PC-3 (cell line): ENCODE measurements at regions not wholly inside any gene's neighbourhood (a gene's known extent, or its start where the extent isn't known, plus 50 kb on each side); places are given as distances from the start of the nearest gene placed in this dataset.

ENCODE experiments used
- EZH2 ChIP-seq: fragments of 300-600 bp; sonication (generic); IDR thresholded peaks from one replicate; pipeline ENCODE4 v1.6.1; 2017; ENCODE audit warnings: antibody characterized with exemption, mild to moderate bottlenecking, low read length; ENCODE audit not compliant: unreplicated experiment
- TF ChIP-seq, protein P1 (sequence below): fragments of 300-600 bp; sonication (generic); conservative IDR thresholded peaks from 2 replicates; pipeline ENCODE4 v1.5.1; 2017; ENCODE audit warnings: antibody characterized with exemption, low read depth, mild to moderate bottlenecking, low read length

- TF ChIP-seq EZH2, result no peak
- TF ChIP-seq, protein P1, sequence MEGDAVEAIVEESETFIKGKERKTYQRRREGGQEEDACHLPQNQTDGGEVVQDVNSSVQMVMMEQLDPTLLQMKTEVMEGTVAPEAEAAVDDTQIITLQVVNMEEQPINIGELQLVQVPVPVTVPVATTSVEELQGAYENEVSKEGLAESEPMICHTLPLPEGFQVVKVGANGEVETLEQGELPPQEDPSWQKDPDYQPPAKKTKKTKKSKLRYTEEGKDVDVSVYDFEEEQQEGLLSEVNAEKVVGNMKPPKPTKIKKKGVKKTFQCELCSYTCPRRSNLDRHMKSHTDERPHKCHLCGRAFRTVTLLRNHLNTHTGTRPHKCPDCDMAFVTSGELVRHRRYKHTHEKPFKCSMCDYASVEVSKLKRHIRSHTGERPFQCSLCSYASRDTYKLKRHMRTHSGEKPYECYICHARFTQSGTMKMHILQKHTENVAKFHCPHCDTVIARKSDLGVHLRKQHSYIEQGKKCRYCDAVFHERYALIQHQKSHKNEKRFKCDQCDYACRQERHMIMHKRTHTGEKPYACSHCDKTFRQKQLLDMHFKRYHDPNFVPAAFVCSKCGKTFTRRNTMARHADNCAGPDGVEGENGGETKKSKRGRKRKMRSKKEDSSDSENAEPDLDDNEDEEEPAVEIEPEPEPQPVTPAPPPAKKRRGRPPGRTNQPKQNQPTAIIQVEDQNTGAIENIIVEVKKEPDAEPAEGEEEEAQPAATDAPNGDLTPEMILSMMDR, result no peak
Measured at GRCh38 chr4:159497936-159498335, 395.1 kb downstream of the RAPGEF2 start.
